K562 (cell line): ENCODE measurements at regions not wholly inside any gene's neighbourhood (a gene's known extent, or its start where the extent isn't known, plus 50 kb on each side); places are given as distances from the start of the nearest gene placed in this dataset.

Experiments used
- CTCF ChIP-seq, 3 experiments: IDR thresholded peaks in 2 of 3; conservative IDR thresholded peaks in 1 of 3; 2 replicates each; pipeline ENCODE4 v1.5.1; 2011 to 2012; ENCODE audit warnings: low read length in 3 of 3, mild to moderate bottlenecking in 3 of 3, control low read depth in 2 of 3, improper control_type of control experiment in 1 of 3, inconsistent platforms in 1 of 3, low read depth in 1 of 3, mixed read lengths in 1 of 3, moderate library complexity in 1 of 3; ENCODE audit not compliant: insufficient read depth in 2 of 3
- EGR1 ChIP-seq: fragments of 450-650 bp; conservative IDR thresholded peaks from 2 replicates; pipeline ENCODE4 v1.6.1; 2017; ENCODE audit warnings: mild to moderate bottlenecking
- GTF2F1 ChIP-seq: IDR thresholded peaks from 2 replicates; pipeline ENCODE4 v1.6.1; 2011; ENCODE audit warnings: low read depth, low read length, improper control_type of control experiment
- MEF2A ChIP-seq: IDR thresholded peaks from 2 replicates; pipeline ENCODE4 v1.6.1; 2011; ENCODE audit warnings: low read depth, mild to moderate bottlenecking, low read length, moderate library complexity; ENCODE audit not compliant: control insufficient read depth
- PREB ChIP-seq: sonication (generic); formaldehyde crosslinking; IDR thresholded peaks from 2 replicates; pipeline ENCODE4 v1.8.1; 2023; ENCODE audit warnings: mild to moderate bottlenecking, missing genetic modification reagents
- RFX5 ChIP-seq: IDR thresholded peaks from 2 replicates; pipeline ENCODE4 v1.6.1; 2011; ENCODE audit warnings: low read depth, mild to moderate bottlenecking, improper control_type of control experiment, low read length
- TEAD2 ChIP-seq: fragments of 450-650 bp; IDR thresholded peaks from 2 replicates; pipeline ENCODE4 v1.6.1; 2016; ENCODE audit warnings: missing genetic modification characterization, control low read depth, missing compliant biosample characterization
- ZHX1 ChIP-seq: fragments of 150-350 bp; conservative IDR thresholded peaks from 2 replicates; pipeline ENCODE4 v1.6.1; 2014; ENCODE audit warnings: low read length

- no peak for TF ChIP-seq EGR1
- no peak for TF ChIP-seq CTCF (IDR thresholded peaks at IDR 0.05 in 2 of 3, conservative IDR thresholded peaks at IDR 0.05 in 1 of 3; ENCODE audit: insufficient read depth in 2 of 3, low read depth in 1 of 3, low read length in 3 of 3)
- TF ChIP-seq TEAD2 (tag) = no peak
- TF ChIP-seq GTF2F1 = no peak
- no peak for TF ChIP-seq RFX5
- TF ChIP-seq PREB (CRISPR knock-in tag) = no peak
- no peak for TF ChIP-seq ZHX1
- no peak for TF ChIP-seq MEF2A
Measured at GRCh38 chr2:60335533-60336237, 217.8 kb downstream of the BCL11A start.
